Body of pancreas (tissue), 4 donors: ENCODE measurements at regions not wholly inside any gene's neighbourhood (a gene's known extent, or its start where the extent isn't known, plus 50 kb on each side); places are given as distances from the start of the nearest gene placed in this dataset.

Experiments
- ATAC-seq: fragments of 150-250 bp; one replicate; pipeline ENCODE4 v1.9.1; 2016
- DNase-seq, 4 donors: peaks; one replicate each; pipeline ENCODE4 v3.0.0-alpha.2; 2019
- H3K27ac ChIP-seq, 4 donors: fragments of 200-600 bp; sonication (generic); 1 replicate in 3 of 4; 2 replicates in 1 of 4; pipeline versions ENCODE4 v1.5.1 to v1.6.1; 2016 to 2019; ENCODE audit warnings: mild to moderate bottlenecking in 1 of 4, mixed read lengths in 1 of 4, moderate library complexity in 1 of 4
- H3K27me3 ChIP-seq, 2 donors: fragments of 200-600 bp; sonication (generic); one replicate each; pipeline ENCODE4 v1.6.0; 2016; ENCODE audit warnings: mild to moderate bottlenecking in 1 of 2
- H3K36me3 ChIP-seq, 2 donors: fragments of 200-600 bp; sonication (generic); replicated peaks in 1 of 2; 2 replicates each; pipeline ENCODE4 v1.5.1; 2016; ENCODE audit warnings: low read depth in 2 of 2; ENCODE audit not compliant: insufficient read depth in 1 of 2
- H3K4me1 ChIP-seq: fragments of 200-600 bp; sonication (generic); one replicate; pipeline ENCODE4 v1.6.0; 2016
- H3K4me3 ChIP-seq, 2 donors: fragments of 200-600 bp; sonication (generic); 1 replicate in 1 of 2; 2 replicates in 1 of 2; pipeline ENCODE4 v1.5.1; 2016 to 2019
- H3K9me3 ChIP-seq, 3 donors: fragments of 200-600 bp; sonication (generic); 1 replicate in 2 of 3; 2 replicates in 1 of 3; pipeline ENCODE4 v1.5.1; 2016
- CTCF ChIP-seq, 7 experiments: fragments of 450-650 bp in 4 of 7; fragments of 200-600 bp in 3 of 7; sonication (generic) in 3 of 7; IDR thresholded peaks; one replicate each; pipeline ENCODE4 v1.5.1; 2016 to 2019; ENCODE audit warnings: antibody characterized with exemption in 7 of 7
- POLR2A ChIP-seq, 3 donors: fragments of 450-650 bp; IDR thresholded peaks; one replicate each; pipeline ENCODE4 v1.6.1; 2016; ENCODE audit warnings: antibody characterized with exemption in 3 of 3, mild to moderate bottlenecking in 2 of 3
- WGBS, 2 donors: methylation state at CpG; one replicate each; pipeline ENCODE4 v1.1.5; 2017; 5-methylcytosine and 5-hydroxymethylcytosine counted together
- intact Hi-C: fragments of 100-400 bp; cut with DNase I; formaldehyde crosslinking; loops from one replicate; pipeline ENCODE4 v1.15.1; 2023

DNA sequence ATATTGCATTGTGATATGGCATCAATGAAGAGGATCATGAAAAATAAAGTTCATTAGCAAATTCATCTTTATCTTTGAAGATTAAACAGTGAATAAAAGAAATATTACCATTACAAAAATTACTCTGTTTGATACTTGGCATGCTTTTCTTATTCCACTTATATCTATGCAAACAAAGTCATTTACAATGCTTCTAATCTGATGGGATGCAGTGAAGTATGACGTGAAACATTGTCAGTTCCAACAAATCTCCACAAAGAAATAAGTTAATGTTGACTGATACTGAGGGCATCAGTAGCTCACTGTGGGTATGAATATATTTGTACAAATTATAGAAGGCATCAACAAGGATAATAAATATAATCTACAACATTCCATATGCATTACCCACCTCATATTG is 672.8 kb upstream of the POT1 start:
- TF ChIP-seq CTCF (IDR thresholded peaks at IDR 0.05) (no peak), POLR2A (IDR thresholded peaks at IDR 0.05) (no peak)
- WGBS, 2 donors = 29 to 32% methylated on average over 1 of the region's 1 CpG
- ATAC-seq = no peak

GRCh38 chr7:125599387-125599786 is 669.8 kb upstream of the POT1 start:
- TF ChIP-seq POLR2A (IDR thresholded peaks at IDR 0.05) (no peak), CTCF (IDR thresholded peaks at IDR 0.05) (no peak)
- intact Hi-C loops = no loop called here
- DNase-seq (no peak), ATAC-seq (no peak)
- Histone ChIP-seq H3K27me3 (no peaks in the 10 kb centered on the region), H3K27ac (no peak overlapping the region), H3K9me3 (no peaks in the 10 kb centered on the region), H3K36me3 (no peaks in the 10 kb centered on the region), H3K4me3 (no peak overlapping the region), H3K4me1 (no peaks in the 10 kb centered on the region)
- 69 to 82% methylated on average over 3 of the region's 3 CpGs for WGBS, 2 donors

More for the DNA sequence above, 672.8 kb upstream of the POT1 start:
- H3K9me3 ChIP-seq = no peaks in the 10 kb centered on the region
- no peaks in the 10 kb centered on the region for H3K36me3 ChIP-seq
- no peak for DNase-seq
- no peaks in the 10 kb centered on the region for H3K27me3 ChIP-seq
- no peak overlapping the region for H3K4me3 ChIP-seq
- no peaks in the 10 kb centered on the region for H3K4me1 ChIP-seq
- intact Hi-C loops = no loop called here
- H3K27ac ChIP-seq = no peak overlapping the region

DNA sequence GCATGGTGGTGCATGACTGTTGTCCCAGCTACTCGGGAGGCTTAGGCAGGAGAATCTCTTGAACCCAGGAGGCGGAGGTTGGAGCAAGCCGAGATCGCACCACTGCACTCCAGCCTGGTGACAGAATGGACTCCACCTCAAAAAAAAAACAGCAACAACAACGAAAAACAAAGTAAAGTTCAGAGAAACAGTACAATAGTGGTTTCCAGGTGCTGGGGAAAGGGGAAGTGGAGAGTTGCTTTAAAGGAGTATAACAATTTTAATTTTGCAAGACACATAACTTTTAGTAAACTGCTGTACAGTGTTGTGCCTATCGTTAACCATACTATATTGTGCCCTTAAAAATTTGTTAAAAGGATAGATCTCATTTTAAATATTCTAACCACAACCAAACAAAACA is 662.7 kb upstream of the POT1 start:
- ATAC-seq (no peak), DNase-seq (no peak)
- Histone ChIP-seq H3K27me3 (no peaks in the 10 kb centered on the region), H3K9me3 (no peaks in the 10 kb centered on the region), H3K4me1 (no peaks in the 10 kb centered on the region), H3K4me3 (no peak overlapping the region), H3K27ac (no peak overlapping the region), H3K36me3 (no peaks in the 10 kb centered on the region)
- 70 to 75% methylated on average over 6 of the region's 6 CpGs for WGBS, 2 donors
- intact Hi-C loops = no loop called here
- no peak for TF ChIP-seq CTCF (IDR thresholded peaks at IDR 0.05)
- no peak for TF ChIP-seq POLR2A (IDR thresholded peaks at IDR 0.05)

GRCh38 chr7:125573126-125573525 is 643.5 kb upstream of the POT1 start:
- DNase-seq (no peak), ATAC-seq (no peak)
- no peaks in the 10 kb centered on the region for H3K36me3 ChIP-seq
- no peaks in the 10 kb centered on the region for H3K9me3 ChIP-seq
- no peak overlapping the region for H3K4me3 ChIP-seq
- no peak for TF ChIP-seq CTCF (IDR thresholded peaks at IDR 0.05)
- TF ChIP-seq POLR2A (IDR thresholded peaks at IDR 0.05) = no peak
- WGBS, 2 donors = 45 to 60% methylated on average over 4 of the region's 4 CpGs
- no peak overlapping the region for H3K27ac ChIP-seq
- intact Hi-C loops = no loop called here
- no peaks in the 10 kb centered on the region for H3K27me3 ChIP-seq
- H3K4me1 ChIP-seq = no peaks in the 10 kb centered on the region

DNA sequence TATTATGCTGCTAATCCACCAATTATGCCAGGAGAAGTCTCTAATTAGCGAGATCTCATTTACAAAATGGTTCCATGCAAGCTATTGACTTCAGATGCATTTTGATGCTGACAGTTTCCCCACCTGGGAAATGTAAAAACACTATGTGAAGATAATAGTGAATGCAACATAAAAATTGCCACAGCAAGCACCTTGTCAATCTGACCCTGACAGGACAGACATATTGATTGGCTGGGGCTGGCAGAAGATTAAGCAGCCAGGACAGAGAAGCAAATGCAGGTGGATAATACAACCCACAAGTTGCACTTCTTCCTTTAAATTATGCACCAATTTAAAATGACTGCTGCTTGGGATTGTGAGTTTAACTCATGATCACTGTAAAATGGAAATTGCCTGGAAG is 642.8 kb upstream of the POT1 start:
- DNase-seq (no peak), ATAC-seq (no peak)
- no peaks in the 10 kb centered on the region for H3K36me3 ChIP-seq
- H3K4me1 ChIP-seq = no peaks in the 10 kb centered on the region
- intact Hi-C loops = no loop called here
- H3K27me3 ChIP-seq = no peaks in the 10 kb centered on the region
- no peak for TF ChIP-seq POLR2A (IDR thresholded peaks at IDR 0.05)
- TF ChIP-seq CTCF (IDR thresholded peaks at IDR 0.05) = no peak
- 58 to 71% methylated on average over 1 of the region's 1 CpG for WGBS, 2 donors
- no peak overlapping the region for H3K4me3 ChIP-seq
- H3K27ac ChIP-seq = no peak overlapping the region
- no peaks in the 10 kb centered on the region for H3K9me3 ChIP-seq
